Epidermal melanocyte (primary cell): ENCODE measurements at regions not wholly inside any gene's neighbourhood (a gene's known extent, or its start where the extent isn't known, plus 50 kb on each side); places are given as distances from the start of the nearest gene placed in this dataset.

Source experiments
- DNase-seq: peaks from one replicate; pipeline ENCODE4 v3.0.0; 2011; ENCODE audit warnings: low spot score; ENCODE audit not compliant: insufficient read length

DNA sequence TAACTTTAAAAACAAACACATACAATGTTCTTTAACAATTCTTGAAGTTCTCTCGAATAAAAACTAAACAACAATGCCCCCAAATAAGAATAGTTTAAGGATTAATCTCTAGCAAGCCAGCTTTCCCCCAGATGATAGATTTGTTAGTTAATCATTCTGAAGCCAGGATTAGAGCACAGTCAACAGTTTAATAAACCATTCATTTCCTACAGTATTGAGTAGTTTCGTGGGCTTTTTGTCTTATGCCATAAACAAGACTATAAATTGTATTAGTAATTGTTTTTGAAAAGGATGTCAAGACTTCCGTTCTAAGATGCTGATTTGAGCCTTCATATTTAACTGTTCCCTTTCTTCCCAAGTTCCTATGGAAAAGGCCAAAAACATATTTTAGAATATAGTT lies 136.6 kb downstream of the PIK3R1 start:
- DNase-seq = no peak

DNA sequence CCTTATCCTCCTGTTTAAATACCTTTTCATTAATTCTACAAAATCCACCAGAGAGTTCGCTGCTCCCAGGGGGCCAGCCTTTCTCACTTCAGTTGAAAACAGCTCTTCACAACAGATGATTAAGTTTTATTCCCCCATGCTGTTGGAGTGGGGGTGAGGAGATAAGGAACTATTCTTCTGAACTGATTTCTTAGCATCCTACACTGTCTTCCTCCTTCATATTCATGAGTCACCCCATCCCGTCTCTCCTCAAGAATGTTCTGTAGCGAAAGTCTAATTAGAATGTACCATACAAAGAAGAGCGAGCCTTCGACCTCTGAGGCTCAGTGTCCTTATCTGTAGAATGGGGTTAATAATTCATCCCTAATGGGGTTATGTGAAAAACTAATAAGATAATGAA lies 138.0 kb downstream of the PIK3R1 start:
- no peak for DNase-seq

DNA sequence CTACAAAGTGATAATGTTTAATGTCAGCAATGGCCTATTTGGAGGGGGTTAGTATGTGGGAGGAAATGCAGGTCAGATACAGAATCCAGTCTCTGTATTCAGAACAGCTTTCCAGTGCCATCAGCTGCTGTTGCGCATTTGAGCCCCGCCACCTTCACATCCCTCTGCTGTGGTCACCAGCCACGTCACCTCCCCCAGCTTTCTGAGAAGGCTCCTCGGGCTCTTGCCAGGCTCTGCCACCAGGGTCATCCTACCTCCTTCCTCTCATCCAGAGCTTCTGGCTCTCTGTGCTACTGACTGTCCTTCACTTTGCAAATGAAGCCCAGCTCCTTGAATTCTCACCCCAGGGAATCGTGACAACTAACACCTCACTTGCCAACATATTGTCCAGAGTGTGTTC lies 138.8 kb downstream of the PIK3R1 start:
- no peak for DNase-seq

DNA sequence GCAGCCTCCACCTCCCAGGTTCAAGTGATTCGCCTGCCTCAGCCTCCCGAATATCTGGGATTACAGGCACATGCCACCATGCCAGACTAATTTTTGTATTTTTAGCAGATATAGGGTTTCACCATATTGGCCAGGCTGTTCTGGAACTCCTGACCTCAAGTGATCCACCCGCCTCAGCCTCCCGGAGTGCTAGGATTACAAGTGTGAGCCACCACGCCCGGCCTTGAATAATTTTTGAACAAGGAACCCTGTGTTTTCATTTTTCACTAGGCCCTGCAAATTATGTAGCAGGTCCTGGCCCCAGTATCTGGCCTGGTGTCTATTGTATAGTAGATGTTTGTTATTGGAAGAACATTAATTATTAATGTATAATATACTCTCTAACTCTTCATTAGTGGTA lies 140.7 kb downstream of the PIK3R1 start:
- no peak for DNase-seq

DNA sequence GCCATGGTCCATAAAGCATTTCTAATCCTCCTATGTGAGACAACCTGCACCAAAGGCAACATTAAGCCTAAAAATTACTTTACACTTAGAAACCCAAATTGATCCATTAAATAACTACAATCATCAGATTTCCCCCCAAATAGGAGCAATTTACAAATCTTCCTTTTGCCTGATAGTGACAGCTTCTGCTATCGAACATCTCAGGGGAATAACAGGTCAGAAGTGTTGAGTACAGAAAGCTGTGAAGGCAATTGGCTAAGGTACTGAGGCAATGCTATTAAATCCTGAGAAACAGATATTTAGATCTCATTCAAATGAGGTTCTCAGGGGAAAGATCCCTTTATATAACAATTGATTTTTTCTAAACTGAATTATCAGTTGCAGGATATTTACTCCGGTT lies 141.1 kb downstream of the PIK3R1 start:
- no peak for DNase-seq

DNA sequence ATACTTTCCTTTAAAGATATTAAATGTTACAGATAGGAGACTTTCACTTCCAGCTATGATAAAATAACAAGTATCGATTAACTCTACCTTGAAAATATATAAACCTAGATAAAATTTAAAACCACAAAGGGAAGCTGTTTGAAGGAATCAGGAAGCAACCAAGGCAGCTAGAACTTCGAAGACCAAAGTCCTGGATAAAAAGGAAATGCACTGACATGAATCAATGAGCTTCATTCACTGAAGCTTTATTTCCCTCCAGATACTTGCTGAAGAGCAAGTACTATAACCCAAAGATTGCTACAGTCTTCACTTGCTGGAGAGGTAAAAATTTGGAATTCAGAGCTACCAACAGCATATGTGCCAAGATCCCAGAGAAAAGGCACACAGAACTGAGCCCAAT lies 144.1 kb downstream of the PIK3R1 start:
- DNase-seq = no peak

DNA sequence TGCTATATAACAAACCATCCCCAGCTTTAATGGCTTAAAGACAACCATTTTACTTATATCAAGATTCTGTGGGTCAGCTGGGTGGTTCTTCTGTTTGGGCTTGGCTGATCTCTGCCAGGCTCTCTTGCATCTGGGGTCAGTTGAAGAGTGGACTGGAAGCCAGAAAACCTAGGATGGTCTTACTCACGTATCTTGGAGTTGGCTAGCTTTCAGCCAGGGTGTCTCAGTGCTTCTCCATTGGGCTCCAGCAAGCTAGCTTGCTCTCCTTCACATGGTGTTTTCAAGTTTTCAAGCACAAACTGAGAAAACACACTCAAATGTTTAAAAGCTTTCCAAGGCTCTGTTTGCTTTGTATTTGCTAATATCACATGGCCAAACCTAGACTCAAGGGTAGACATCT lies 146.8 kb downstream of the PIK3R1 start:
- no peak for DNase-seq

DNA sequence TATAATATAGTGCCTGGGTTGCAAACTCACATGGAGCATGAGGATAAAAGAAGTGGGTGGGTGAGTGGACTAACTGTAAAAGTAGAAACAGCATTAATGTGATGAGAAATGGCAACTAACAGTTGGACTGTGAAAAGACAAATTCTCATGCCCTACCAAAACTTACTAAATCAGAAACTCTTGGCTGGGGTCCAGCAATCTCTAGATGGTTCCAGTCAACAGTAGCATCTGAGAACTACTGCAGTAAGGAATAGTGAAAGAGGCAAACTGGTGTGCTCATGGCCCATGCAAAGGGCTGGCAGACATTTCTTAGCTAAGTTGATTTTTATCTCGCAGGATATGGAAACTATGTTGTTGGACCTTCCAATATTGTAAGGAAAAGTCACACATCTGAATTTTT lies 150.3 kb downstream of the PIK3R1 start:
- no peak for DNase-seq

DNA sequence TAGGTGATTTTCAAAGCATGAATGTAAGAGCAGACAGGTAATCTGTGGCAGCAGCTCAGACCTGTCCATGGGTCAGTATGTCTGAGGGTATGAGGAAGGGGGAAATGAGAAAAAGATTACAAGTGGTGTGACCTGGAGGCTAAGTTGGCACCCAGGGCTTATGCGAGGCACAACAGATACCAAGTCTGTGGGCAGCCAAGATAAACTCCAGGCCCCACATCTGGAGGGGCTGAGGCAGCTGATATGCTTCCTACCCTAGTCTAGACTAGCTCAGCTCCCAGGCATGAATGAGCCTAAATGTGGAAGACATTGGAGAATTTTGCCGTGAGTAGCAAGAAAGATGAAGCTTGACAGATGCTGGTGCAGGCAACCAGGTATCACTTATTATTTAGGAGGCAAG lies 151.7 kb downstream of the PIK3R1 start:
- DNase-seq = no peak

DNA sequence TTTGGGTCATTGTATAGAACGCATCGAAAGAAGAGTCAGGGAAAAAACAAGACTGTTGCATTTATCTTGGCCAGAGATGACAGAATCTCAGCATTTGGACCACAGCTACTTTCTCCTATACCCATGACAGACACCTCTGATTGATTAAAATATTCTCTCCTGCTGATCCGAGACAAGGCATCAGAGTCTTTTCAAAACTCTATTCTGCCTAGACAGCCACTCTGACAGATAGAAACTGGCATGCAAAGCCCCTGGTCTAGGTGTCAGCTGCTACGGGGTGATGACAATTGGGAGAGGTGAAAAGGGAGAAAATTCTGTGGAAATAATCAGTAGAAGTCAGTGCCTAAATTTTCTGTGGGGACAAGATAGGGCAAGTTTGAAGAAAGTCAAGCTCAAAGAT lies 152.2 kb downstream of the PIK3R1 start:
- no peak for DNase-seq

DNA sequence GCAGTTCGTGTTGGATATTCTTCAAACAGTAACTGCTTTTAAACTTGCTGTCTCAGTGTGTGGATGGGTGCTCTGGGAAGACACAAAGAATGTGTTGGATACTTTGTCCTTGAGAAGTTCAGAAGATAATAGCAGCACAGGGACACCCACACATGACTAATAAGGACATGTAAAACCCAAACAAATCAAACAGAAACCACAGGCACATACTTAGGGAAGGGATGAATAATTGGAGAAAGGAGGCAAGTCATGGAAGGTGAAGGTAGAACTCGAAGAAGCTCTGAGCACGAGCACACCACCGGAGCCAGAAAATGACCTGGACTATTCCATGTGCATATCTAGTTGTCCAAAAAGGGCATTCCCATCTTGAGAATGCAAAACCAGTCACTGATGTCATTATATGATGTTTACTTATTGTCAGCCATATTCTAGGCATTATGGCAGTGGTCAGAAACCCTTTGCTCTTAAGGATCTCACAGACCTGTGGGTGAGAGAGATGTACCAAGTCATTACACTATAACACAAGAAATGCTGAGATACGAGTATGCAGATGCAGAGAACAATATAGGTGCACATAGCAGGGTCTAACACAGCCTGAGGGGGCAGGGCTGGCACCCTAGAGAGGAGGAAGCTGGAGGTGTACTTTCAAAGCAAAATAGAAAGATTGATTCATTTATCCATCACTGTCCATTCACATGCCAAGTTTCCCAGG lies 152.9 kb downstream of the PIK3R1 start:
- no peak for DNase-seq

DNA sequence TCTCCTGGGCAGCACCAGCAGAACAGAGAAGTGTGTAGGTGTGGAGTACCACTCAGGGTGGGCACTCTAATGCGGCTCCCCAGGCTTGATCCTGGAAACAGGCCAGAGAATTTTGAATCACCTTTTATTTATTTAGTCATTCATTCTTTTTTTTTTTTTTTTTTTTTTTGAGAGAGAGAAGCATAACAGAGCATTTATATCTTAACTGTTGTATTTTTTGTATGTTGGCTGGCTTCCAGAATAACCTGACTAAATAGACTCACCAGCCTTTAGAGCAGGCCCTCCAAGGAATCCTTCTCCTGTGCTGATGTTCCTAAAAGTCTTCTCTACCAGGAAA lies 153.4 kb downstream of the PIK3R1 start:
- no peak for DNase-seq

DNA sequence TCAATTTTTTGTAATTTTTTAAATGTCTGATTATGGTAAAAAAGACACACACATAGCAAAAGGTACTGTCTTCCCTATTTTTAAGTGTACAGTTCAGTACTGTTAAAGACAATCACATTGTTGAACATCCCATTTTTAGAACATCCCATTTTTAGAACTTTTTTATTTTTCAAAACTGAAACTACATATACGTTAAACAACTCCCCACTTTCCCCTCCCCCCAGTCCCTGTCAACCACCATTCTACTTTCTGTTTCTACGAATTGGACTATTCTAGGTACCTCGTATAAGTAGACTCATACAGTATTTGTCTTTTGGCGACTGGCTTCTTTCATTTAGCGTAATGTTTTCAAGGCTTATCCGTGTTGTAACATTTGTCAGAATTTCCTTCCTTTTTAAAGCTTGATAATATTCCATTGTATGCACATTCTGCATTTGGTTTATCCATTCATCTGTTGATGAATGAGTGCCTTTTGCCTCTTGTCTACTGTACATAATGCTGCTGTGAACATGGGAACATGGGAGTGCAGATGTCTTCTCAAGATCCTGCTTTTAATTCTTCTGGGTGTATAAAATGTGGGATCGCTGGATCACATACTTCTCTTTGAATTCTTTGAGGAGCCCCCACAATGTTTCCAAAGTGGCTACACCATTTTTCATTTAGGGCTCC lies 154.0 kb downstream of the PIK3R1 start:
- DNase-seq = no peak

DNA sequence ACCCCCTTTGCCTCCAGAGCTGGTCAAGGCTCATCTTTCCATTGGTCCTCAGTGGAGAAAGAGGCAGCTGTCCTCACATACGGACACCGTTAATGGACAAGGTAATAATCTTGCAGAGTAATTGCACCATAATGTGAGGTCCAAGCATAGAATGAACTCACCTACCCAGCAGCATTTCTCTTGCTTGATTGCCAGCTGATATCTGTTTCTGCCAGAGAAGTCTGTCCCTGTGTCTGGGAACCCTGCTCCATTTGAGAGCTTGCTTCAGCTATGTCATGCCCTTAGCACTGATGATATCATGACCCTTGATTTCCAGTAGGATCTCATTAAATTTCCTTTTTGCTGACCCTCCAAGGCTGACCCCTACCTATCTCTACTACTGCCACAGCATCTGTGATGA lies 154.6 kb downstream of the PIK3R1 start:
- DNase-seq = no peak

DNA sequence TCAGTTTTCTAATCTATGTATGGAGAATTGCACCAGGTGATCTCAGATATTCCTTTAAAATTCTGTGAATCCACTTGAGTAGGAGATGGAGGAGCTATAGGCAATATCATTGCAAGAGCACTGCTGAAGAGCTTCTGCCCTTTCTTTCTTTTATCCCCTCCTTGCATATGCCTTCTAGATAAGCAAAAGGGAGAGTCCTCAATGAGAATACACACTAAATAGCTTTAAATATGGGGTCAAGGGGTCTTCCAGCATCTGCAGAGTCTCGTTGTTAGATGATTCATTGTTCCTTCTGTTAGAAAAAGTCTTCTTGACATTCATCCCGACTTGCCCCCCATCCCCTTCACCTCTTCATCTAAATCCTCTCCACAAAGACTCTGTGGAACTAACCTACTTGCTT lies 156.1 kb downstream of the PIK3R1 start:
- no peak for DNase-seq

DNA sequence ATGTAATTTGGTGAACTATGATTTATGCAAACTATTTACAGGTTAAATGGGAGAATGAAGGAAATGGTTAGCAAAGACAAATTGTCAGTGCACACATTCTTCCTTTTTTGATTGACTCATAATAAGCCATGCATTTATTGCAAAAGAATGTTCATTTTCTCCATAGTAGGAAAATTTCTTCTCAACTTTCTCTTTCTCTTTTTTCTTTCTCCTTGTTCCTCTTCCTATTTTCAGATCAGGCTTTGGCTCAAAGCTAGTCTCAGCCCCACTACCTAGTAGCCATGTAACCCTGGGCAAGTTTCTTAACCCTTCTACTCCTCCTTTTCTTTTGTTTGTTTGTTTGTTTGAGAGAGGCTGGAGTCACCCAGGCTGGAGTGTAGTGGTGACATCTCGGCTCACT lies 156.6 kb downstream of the PIK3R1 start:
- no peak for DNase-seq

DNA sequence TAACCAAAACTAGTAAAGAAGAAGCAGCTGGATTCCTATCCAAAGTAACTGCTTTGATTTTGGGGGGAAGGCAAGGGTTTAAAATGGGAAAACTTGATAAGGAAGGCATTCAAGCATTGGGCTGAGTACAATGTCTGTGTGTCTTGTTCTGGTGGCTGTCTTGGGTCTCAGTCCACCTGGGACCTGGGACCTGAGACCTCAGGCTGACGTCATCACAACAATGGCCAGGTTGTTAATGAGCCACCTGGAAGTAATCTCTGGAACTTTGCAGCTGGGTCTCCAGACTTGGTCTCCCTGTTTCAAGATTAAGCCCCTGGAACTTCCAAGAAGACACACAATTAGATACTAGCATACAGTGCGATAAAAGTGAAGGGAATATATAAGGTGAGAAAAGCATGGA lies 157.5 kb downstream of the PIK3R1 start:
- no peak for DNase-seq

DNA sequence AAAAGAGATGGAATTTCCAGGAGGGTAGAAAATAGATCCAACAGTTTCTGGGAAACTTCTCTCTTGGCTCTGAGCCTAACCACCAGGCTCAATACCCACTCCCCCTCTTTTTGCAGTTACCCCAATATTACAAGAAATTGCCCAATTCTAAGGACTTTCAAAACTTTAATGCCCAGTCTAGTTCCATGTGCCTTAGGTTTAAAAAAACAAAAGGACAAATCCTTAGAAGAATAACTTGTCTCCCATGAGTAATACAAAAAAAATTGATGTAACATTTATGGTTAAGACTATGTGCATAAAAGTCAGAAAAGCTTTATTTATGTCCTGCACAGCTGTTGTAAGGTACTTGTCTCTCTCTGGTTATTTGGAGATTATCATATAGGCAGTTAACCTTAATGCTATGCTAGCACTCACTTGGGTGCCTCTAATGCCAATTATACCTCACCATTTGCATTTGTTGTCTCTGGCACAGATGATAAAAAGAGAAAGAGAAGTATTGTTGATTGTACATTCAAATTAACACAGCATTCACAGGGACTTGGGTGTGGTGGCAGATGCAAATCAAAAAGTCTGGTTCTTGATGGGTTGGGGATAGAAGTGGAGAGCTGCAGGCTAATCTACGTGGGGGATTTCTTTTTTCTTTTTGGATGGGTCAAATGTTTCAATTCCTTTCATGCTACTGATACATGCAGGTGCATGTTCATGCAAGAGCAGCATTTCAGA lies 159.4 kb downstream of the PIK3R1 start:
- DNase-seq = no peak

DNA sequence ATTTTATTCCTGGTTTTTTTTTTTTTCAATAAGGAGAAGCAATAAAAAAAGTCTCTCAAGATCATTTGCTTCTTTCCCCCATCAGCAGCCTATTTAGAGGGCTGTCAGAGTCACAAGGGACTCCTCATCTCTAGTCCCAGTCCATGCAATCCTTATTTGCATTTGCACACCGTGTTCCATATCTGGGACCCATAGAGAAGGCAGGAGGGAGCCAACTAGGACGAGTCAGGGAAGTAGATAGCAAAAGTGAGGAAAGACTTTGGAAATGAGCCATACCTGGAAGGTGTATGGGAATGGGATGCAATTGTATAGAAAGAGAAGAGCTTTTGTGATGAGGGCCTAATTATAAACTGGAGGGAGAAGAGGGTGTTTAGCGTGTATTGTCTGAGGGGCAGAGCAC lies 160.0 kb downstream of the PIK3R1 start:
- no peak for DNase-seq

DNA sequence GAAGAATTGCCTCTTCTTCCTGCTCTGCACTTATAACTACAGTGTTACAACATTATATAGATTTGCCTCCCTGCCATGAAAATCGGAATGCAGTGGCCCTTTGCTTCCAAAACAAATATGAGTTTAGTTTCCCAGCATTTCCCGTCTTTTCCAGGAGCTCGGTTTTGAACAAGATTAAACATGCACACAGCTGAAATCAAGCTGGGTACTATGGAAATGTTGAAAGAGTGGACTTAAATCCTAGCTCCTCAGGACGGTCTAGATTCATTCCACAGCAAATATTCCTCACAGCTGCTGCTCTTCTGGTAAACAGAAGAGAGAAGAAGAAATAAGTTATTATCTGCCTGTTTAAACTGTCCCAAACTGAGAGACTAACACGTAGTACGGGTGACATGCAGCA lies 161.4 kb downstream of the PIK3R1 start:
- DNase-seq = no peak

DNA sequence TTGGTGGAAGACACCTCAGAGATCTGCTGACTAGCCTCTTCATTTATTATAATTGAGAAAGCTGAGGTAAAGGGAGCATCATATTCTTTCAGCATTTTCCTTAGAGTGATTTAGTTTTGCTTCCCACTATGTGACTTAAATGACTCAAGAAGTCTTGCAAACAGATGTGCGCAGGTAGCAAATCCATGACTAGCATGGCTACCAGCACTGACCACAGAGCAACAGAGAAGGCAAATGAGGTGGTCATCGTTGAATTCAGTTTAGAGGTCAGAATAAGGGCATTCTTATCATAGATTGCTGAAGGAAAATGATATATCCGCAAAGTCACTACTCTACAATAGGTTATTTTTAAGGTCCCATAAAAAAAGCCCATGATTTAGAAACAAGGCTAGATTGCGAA lies 162.2 kb downstream of the PIK3R1 start:
- DNase-seq = no peak

DNA sequence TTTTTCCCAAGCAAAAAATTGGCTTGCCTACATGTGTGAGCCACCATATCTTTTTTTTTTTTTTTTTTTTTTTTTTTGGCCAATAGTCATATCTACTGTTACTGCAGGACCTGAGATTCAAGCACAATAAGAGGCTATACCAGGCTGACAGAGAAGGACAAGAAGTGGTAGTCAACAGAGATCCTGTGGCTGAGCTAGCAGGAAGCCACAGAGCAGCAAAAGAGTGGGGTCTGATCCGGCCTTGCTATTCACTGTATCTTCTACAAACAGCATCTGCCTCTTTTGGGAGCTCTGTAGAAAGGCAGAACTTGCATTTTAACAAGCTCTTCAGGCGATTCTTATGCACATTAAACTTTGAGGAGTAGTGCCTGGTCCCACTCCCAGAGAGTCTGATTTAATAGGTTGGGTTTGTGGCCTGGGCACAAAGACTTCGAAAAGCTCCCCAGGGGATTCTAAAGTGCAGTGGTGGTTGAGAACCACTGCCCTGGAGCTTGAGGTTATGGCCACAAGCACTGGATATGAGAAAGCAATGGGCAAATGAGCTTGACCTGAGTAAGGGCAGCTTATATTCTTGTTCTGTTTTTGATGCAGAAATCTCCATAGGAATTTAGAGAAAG lies 162.8 kb downstream of the PIK3R1 start:
- no peak for DNase-seq
